CD14-positive monocyte (primary cell): ENCODE measurements at regions not wholly inside any gene's neighbourhood (a gene's known extent, or its start where the extent isn't known, plus 50 kb on each side); places are given as distances from the start of the nearest gene placed in this dataset.
A peak's percentile ranks its signal among the peaks of the same experiment; 100 is the strongest.

Experiments used
- DNase-seq, 3 donors: peaks; one replicate each; pipeline ENCODE4 v3.0.0-alpha.2; 2011 to 2022
- H2AFZ ChIP-seq: 2 replicates; pipeline ENCODE4 v1.6.0; 2012; ENCODE audit warnings: mild to moderate bottlenecking, low read depth, low read length, inconsistent platforms; ENCODE audit not compliant: insufficient read depth, poor library complexity, severe bottlenecking
- H3K27ac ChIP-seq, 2 donors: 1 replicate in 1 of 2; 2 replicates in 1 of 2; pipeline ENCODE4 v1.5.1; 2012 to 2013; ENCODE audit warnings: low read length in 2 of 2, control low read depth in 1 of 2, inconsistent platforms in 1 of 2, low read depth in 1 of 2, mild to moderate bottlenecking in 1 of 2
- H3K27me3 ChIP-seq, 2 donors: one replicate each; pipeline versions ENCODE4 v1.6.0 to v1.6.1; 2011 to 2013; ENCODE audit warnings: low read length in 2 of 2; ENCODE audit not compliant: control insufficient read depth in 2 of 2, insufficient read depth in 2 of 2
- H3K36me3 ChIP-seq, 2 donors: replicated peaks in 1 of 2; 1 replicate in 1 of 2; 2 replicates in 1 of 2; pipeline versions ENCODE4 v1.5.1 to v1.6.1; 2012 to 2013; ENCODE audit warnings: low read length in 2 of 2, control low read depth in 1 of 2, inconsistent platforms in 1 of 2, mild to moderate bottlenecking in 1 of 2; ENCODE audit not compliant: insufficient read depth in 2 of 2, control insufficient read depth in 1 of 2
- H3K4me1 ChIP-seq, 2 donors: 1 replicate in 1 of 2; 2 replicates in 1 of 2; pipeline versions ENCODE4 v1.5.1 to v1.6.1; 2012 to 2013; ENCODE audit warnings: low read length in 2 of 2, control low read depth in 1 of 2, inconsistent platforms in 1 of 2, mild to moderate bottlenecking in 1 of 2, moderate library complexity in 1 of 2; ENCODE audit not compliant: insufficient read depth in 2 of 2, control insufficient read depth in 1 of 2
- H3K4me2 ChIP-seq: replicated peaks from 2 replicates; pipeline ENCODE3; 2012; ENCODE audit warnings: low read length, moderate library complexity, mild to moderate bottlenecking; ENCODE audit not compliant: poor library complexity, severe bottlenecking; ENCODE audit errors: extremely low read depth
- H3K4me3 ChIP-seq, 3 experiments: fragments of 200-600 bp in 1 of 3; sonication (generic) in 1 of 3; replicated peaks in 1 of 3; 1 replicate in 2 of 3; 2 replicates in 1 of 3; pipeline ENCODE4 v1.5.1; 2011 to 2013; ENCODE audit warnings: low read length in 3 of 3, mild to moderate bottlenecking in 3 of 3, control low read depth in 2 of 3, low read depth in 2 of 3, inconsistent platforms in 1 of 3, moderate library complexity in 1 of 3
- H3K79me2 ChIP-seq: 2 replicates; pipeline ENCODE4 v1.6.0; 2012; ENCODE audit warnings: mild to moderate bottlenecking, control low read depth, inconsistent platforms, low read length, moderate library complexity; ENCODE audit not compliant: insufficient read depth
- H3K9ac ChIP-seq: 2 replicates; pipeline ENCODE4 v1.6.0; 2017; ENCODE audit warnings: low read length, mild to moderate bottlenecking; ENCODE audit not compliant: insufficient read depth, poor library complexity, severe bottlenecking
- H3K9me3 ChIP-seq, 2 donors: replicated peaks in 1 of 2; 1 replicate in 1 of 2; 2 replicates in 1 of 2; pipeline versions ENCODE4 v1.5.1 to v1.6.1; 2012 to 2013; ENCODE audit warnings: low read length in 2 of 2, control low read depth in 1 of 2; ENCODE audit not compliant: control insufficient read depth in 1 of 2, insufficient read depth in 1 of 2
- H4K20me1 ChIP-seq: 2 replicates; pipeline ENCODE4 v1.6.0; 2012; ENCODE audit warnings: mild to moderate bottlenecking, low read length, control low read depth, moderate library complexity; ENCODE audit not compliant: insufficient read depth
- H3K27ac Mint-ChIP-seq, 7 donors: one replicate each; pipeline ENCODE4 v1.8.0; 2020; ENCODE audit warnings: mild to moderate bottlenecking in 7 of 7, mixed read lengths in 7 of 7, moderate library complexity in 6 of 7, inconsistent platforms in 2 of 7
- H3K27me3 Mint-ChIP-seq, 3 donors: one replicate each; pipeline ENCODE4 v1.8.0; 2021 to 2022; ENCODE audit warnings: low read depth in 3 of 3, mild to moderate bottlenecking in 3 of 3, mixed read lengths in 3 of 3, moderate library complexity in 3 of 3, inconsistent platforms in 1 of 3
- H3K36me3 Mint-ChIP-seq, 2 donors: one replicate each; pipeline ENCODE4 v1.8.0; 2020; ENCODE audit warnings: mixed read lengths in 2 of 2, inconsistent platforms in 1 of 2, mild to moderate bottlenecking in 1 of 2
- H3K4me1 Mint-ChIP-seq: one replicate; pipeline ENCODE4 v1.8.0; 2020; ENCODE audit warnings: mild to moderate bottlenecking, mixed read lengths
- H3K4me3 Mint-ChIP-seq, 2 donors: one replicate each; pipeline ENCODE4 v1.8.0; 2020; ENCODE audit warnings: mild to moderate bottlenecking in 2 of 2, mixed read lengths in 2 of 2, moderate library complexity in 1 of 2
- H3K9me3 Mint-ChIP-seq, 7 donors: one replicate each; pipeline ENCODE4 v1.8.0; 2020 to 2022; ENCODE audit warnings: mixed read lengths in 7 of 7, mild to moderate bottlenecking in 6 of 7, moderate library complexity in 6 of 7, inconsistent platforms in 2 of 7
- CTCF ChIP-seq: fragments of 200-600 bp; IDR thresholded peaks from one replicate; pipeline ENCODE4 v1.8.0; 2022; ENCODE audit warnings: antibody characterized with exemption, mild to moderate bottlenecking
- WGBS: methylation state at CpG from one replicate; pipeline ENCODE4 v1.1.5; 2013; ENCODE audit warnings: missing lambda C conversion rate; ENCODE audit not compliant: insufficient coverage; 5-methylcytosine and 5-hydroxymethylcytosine counted together
- intact Hi-C, 2 donors: fragments of 100-400 bp; cut with micrococcal nuclease; formaldehyde crosslinking; loops; one replicate each; pipeline versions ENCODE4 v1.15.0 to v1.15.1; 2023

- Histone ChIP-seq H3K9ac (no peak overlapping the region), H3K27me3 (no peaks in the 10 kb centered on the region), H3K27ac (no peak overlapping the region), H3K9me3 (no peaks in the 10 kb centered on the region), H4K20me1 (no peaks in the 10 kb centered on the region), H3K36me3 (no peaks in the 10 kb centered on the region), H3K4me3 (no peak overlapping the region), H3K79me2 (no peaks in the 10 kb centered on the region), H3K4me1 (peaks cover 26% of the 10 kb centered on the region in 2 donors), H3K4me2 (no peak overlapping the region), H2AFZ (no peak overlapping the region)
- H3K4me3 Mint-ChIP-seq: no peak overlapping the region
- H3K27me3 Mint-ChIP-seq: peaks cover 0 to 8% (median 0%) of the 10 kb centered on the region in 3 donors
- no CpG with 5 or more reads among the region's 5 CpGs for WGBS
- intact Hi-C loops: no loop called here
- H3K27ac Mint-ChIP-seq: peak overlapping the region in 1 of 7 donors; percentile 55
- no peaks in the 10 kb centered on the region for H3K9me3 Mint-ChIP-seq
- DNase-seq: no peak
- no peak for TF ChIP-seq CTCF
- H3K36me3 Mint-ChIP-seq: no peaks in the 10 kb centered on the region
- peaks cover 31% of the 10 kb centered on the region for H3K4me1 Mint-ChIP-seq
Measured at GRCh38 chr6:87899499-87900147, 148.0 kb upstream of the SPACA1 start.

GRCh38 chr6:87897663-87898062, 150.0 kb upstream of the SPACA1 start:
- H3K9ac ChIP-seq: no peak overlapping the region
- H2AFZ ChIP-seq: no peak overlapping the region
- H3K4me2 ChIP-seq: no peak overlapping the region
- Mint-ChIP-seq H3K36me3 (no peaks in the 10 kb centered on the region), H3K4me1 (peaks cover 17% of the 10 kb centered on the region), H3K4me3 (no peak overlapping the region), H3K27me3 (peaks cover 0 to 8% (median 4%) of the 10 kb centered on the region in 3 donors), H3K9me3 (no peaks in the 10 kb centered on the region), H3K27ac (no peak overlapping the region)
- no peaks in the 10 kb centered on the region for H3K9me3 ChIP-seq
- no peak for DNase-seq
- no peak overlapping the region for H3K27ac ChIP-seq
- H3K4me3 ChIP-seq: no peak overlapping the region
- peaks cover 9 to 11% of the 10 kb centered on the region in 2 donors for H3K4me1 ChIP-seq
- intact Hi-C loops: no loop called here
- H3K36me3 ChIP-seq: no peaks in the 10 kb centered on the region
- WGBS: 92% methylated on average over 2 of the region's 3 CpGs
- no peaks in the 10 kb centered on the region for H3K79me2 ChIP-seq
- H3K27me3 ChIP-seq: no peaks in the 10 kb centered on the region
- H4K20me1 ChIP-seq: no peaks in the 10 kb centered on the region
- no peak for TF ChIP-seq CTCF
